Panc1 (cell line): ENCODE measurements at regions not wholly inside any gene's neighbourhood (a gene's known extent, or its start where the extent isn't known, plus 50 kb on each side); places are given as distances from the start of the nearest gene placed in this dataset.
"Not testable (repeated sequence)": the region's sequence is repeated elsewhere in the genome, so short reads cannot be mapped to it uniquely, and the experiment has no call there.

Experiments used
- ATAC-seq: fragments of 200-7000 bp; cut with Tn5 transposase; 2 replicates; pipeline ENCODE4 v1.9.1; 2020; ENCODE audit warnings: mild to moderate bottlenecking, moderate library complexity
- BruUV-seq: library from RNA; stranded (reverse); fragments of 400-500 nt; replicated peaks from 2 replicates; lab custom pipeline; 2021; lab: Mats Ljungman, UMichigan
- CTCF ChIA-PET: fragments of 300-600 bp; sonication (Branson Sonifier 250); formaldehyde crosslinking; loops from one replicate; lab custom pipeline; 2022; ENCODE audit warnings: antibody characterized with exemption; lab: Charles Lee
- POLR2A ChIA-PET: fragments of 300-600 bp; sonication (Branson Sonifier 250); formaldehyde crosslinking; loops from one replicate; lab custom pipeline; 2022; ENCODE audit warnings: antibody characterized with exemption; lab: Charles Lee
- DNase-seq: peaks from one replicate; pipeline ENCODE4 v3.0.0-alpha.2; 2010; ENCODE audit warnings: low read depth, low spot score
- H3K27ac ChIP-seq: 2 replicates; pipeline ENCODE4 v1.5.1; 2011; ENCODE audit warnings: mild to moderate bottlenecking, low read length, inconsistent platforms
- H3K27me3 ChIP-seq: fragments of 200-500 bp; sonication (Bioruptor generic); 2 replicates; pipeline ENCODE4 v1.6.0; 2014; ENCODE audit warnings: low read length, inconsistent platforms; ENCODE audit not compliant: control insufficient read depth, insufficient read depth
- H3K36me3 ChIP-seq: fragments of 200-500 bp; sonication (Bioruptor generic); 2 replicates; pipeline ENCODE4 v1.5.1; 2014; ENCODE audit warnings: inconsistent platforms, mild to moderate bottlenecking, low read length, moderate library complexity; ENCODE audit not compliant: control insufficient read depth, insufficient read depth
- H3K4me1 ChIP-seq: 2 replicates; pipeline ENCODE4 v1.5.1; 2011; ENCODE audit warnings: inconsistent platforms, mild to moderate bottlenecking, low read length, moderate library complexity; ENCODE audit not compliant: control insufficient read depth, insufficient read depth
- H3K4me3 ChIP-seq, 2 experiments: 2 replicates each; pipeline ENCODE4 v1.5.1; 2011 to 2012; ENCODE audit warnings: low read depth in 2 of 2, low read length in 2 of 2, mild to moderate bottlenecking in 2 of 2, inconsistent platforms in 1 of 2, moderate library complexity in 1 of 2
- H3K9me3 ChIP-seq: fragments of 200-500 bp; sonication (Bioruptor generic); 2 replicates; pipeline ENCODE4 v1.5.1; 2014; ENCODE audit warnings: low read depth, mild to moderate bottlenecking, inconsistent platforms, low read length, moderate library complexity; ENCODE audit not compliant: control insufficient read depth, insufficient read depth
- POLR2AphosphoS5 ChIP-seq: IDR thresholded peaks from 2 replicates; pipeline ENCODE4 v1.6.1; 2012; ENCODE audit warnings: mild to moderate bottlenecking, low read depth, low read length, moderate library complexity
- REST ChIP-seq, 2 experiments: IDR thresholded peaks; 2 replicates each; pipeline ENCODE4 v1.6.1; 2011 to 2012; ENCODE audit warnings: low read depth in 2 of 2, control low read depth in 1 of 2, low read length in 1 of 2, mild to moderate bottlenecking in 1 of 2, moderate library complexity in 1 of 2; ENCODE audit not compliant: insufficient read depth in 1 of 2
- SIN3A ChIP-seq: IDR thresholded peaks from 2 replicates; pipeline ENCODE4 v1.6.1; 2012; ENCODE audit warnings: low read depth, mild to moderate bottlenecking, low read length, moderate library complexity, borderline replicate concordance; ENCODE audit not compliant: insufficient read depth
- TCF7L2 ChIP-seq: IDR thresholded peaks from 2 replicates; pipeline ENCODE4 v1.6.1; 2011; ENCODE audit warnings: mild to moderate bottlenecking, low read depth, low read length, inconsistent platforms
- in situ Hi-C: cut with HindIII; loops from 2 replicates; pipeline ENCODE4 v1.10.0; 2016; ENCODE audit warnings: low sequenced_read_pairs, low pct_unique_long_range_greater_than_20kb
- intact Hi-C: fragments of 100-400 bp; cut with micrococcal nuclease; formaldehyde crosslinking; loops from one replicate; pipeline ENCODE4 v1.10.0; 2022; ENCODE audit not compliant: unreplicated experiment
- TF ChIP-seq, protein P1 (sequence below): fragments of 450-650 bp; IDR thresholded peaks from 2 replicates; pipeline ENCODE4 v1.5.1; 2017; ENCODE audit warnings: mild to moderate bottlenecking

- Histone ChIP-seq H3K36me3 (no peaks in the 10 kb centered on the region), H3K27ac (no peak overlapping the region), H3K4me3 (no peak overlapping the region), H3K9me3 (0 out of 2 replicates have a peak, but pooled peaks cover 3% of the 10 kb centered on the region), H3K27me3 (no peaks in the 10 kb centered on the region; the same call in 1 of the 2 replicates), H3K4me1 (no peaks in the 10 kb centered on the region)
- DNase-seq = no peak
- ATAC-seq = no peak
- no peak for TF ChIP-seq POLR2AphosphoS5
- no peak for TF ChIP-seq TCF7L2
- no peak for TF ChIP-seq SIN3A
- TF ChIP-seq REST (IDR thresholded peaks at IDR 0.05; ENCODE audit: insufficient read depth in 1 of 2, low read depth in 2 of 2, low read length in 1 of 2) = no peak
- TF ChIP-seq, protein P1, sequence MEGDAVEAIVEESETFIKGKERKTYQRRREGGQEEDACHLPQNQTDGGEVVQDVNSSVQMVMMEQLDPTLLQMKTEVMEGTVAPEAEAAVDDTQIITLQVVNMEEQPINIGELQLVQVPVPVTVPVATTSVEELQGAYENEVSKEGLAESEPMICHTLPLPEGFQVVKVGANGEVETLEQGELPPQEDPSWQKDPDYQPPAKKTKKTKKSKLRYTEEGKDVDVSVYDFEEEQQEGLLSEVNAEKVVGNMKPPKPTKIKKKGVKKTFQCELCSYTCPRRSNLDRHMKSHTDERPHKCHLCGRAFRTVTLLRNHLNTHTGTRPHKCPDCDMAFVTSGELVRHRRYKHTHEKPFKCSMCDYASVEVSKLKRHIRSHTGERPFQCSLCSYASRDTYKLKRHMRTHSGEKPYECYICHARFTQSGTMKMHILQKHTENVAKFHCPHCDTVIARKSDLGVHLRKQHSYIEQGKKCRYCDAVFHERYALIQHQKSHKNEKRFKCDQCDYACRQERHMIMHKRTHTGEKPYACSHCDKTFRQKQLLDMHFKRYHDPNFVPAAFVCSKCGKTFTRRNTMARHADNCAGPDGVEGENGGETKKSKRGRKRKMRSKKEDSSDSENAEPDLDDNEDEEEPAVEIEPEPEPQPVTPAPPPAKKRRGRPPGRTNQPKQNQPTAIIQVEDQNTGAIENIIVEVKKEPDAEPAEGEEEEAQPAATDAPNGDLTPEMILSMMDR = no peak
- BruUV-seq = no TSS peak
- POLR2A ChIA-PET = no interaction called here
- in situ Hi-C loops = no loop called here
- CTCF ChIA-PET = no interaction called here
- intact Hi-C loops = no loop called here
Measured at GRCh38 chr5:158194561-158194976, 335.6 kb upstream of the CLINT1 start.

DNA sequence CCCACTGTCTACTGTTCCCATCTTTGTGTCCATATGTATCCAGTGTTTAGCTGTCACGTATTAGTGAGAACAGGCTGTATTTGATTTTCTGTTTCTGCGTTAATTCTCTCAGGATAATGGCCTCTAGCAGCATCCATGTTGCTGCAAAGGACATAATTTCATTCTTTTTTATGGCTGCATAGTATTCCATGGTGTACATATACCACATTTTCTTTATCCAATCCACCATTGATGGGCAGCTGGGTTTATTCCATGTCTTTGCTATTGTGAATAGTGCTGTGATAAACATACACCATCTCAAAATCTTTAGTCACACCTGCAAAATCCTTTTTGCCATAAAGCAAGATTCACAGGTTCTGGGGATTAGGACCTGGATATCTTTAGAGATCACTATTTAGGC is 334.4 kb upstream of the CLINT1 start:
- H3K27me3 ChIP-seq, DNase-seq, H3K27ac ChIP-seq, BruUV-seq, H3K9me3 ChIP-seq, H3K4me1 ChIP-seq, POLR2A ChIA-PET, H3K36me3 ChIP-seq, intact Hi-C loops, ATAC-seq, CTCF ChIA-PET, in situ Hi-C loops, H3K4me3 ChIP-seq: not testable (repeated sequence)

DNA sequence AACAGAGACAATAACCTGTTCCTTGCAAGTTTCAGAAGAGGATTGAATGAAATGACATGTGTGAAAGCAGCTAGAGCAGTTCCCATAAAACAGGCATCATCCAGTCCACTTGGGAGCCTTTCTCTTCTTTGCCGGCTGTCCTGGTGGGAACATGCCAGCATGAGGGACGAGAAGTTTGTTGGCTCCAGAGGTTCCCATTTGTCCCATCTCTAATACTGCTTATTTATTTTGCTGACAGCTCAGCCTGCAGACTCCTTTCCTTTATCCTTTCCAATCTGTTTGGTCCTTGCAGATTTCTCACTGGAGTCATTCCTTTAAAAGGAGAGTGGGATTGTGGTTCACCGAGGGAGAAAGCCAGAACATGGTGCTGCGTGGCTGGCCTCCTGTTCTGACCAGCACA is 321.5 kb upstream of the CLINT1 start:
- Histone ChIP-seq H3K27ac (no peak overlapping the region), H3K9me3 (no peaks in the 10 kb centered on the region), H3K27me3 (no peaks in the 10 kb centered on the region; the same call in 1 of the 2 replicates), H3K4me3 (no peak overlapping the region), H3K4me1 (no peaks in the 10 kb centered on the region), H3K36me3 (no peaks in the 10 kb centered on the region)
- ChIA-PET POLR2A (no interaction called here), CTCF (no interaction called here)
- TF ChIP-seq, protein P1 = no peak
- TF ChIP-seq REST (IDR thresholded peaks at IDR 0.05; ENCODE audit: insufficient read depth in 1 of 2, low read depth in 2 of 2, low read length in 1 of 2) (no peak), SIN3A (no peak)
- ATAC-seq = no peak
- DNase-seq = no peak
- in situ Hi-C loops = no loop called here
- intact Hi-C loops = no loop called here
- no TSS peak for BruUV-seq
